Naive B cell (primary cell): ENCODE measurements at regions not wholly inside any gene's neighbourhood (a gene's known extent, or its start where the extent isn't known, plus 50 kb on each side); places are given as distances from the start of the nearest gene placed in this dataset.
"Not testable (repeated sequence)": the region's sequence is repeated elsewhere in the genome, so short reads cannot be mapped to it uniquely, and the experiment has no call there.

Experiments used
- ATAC-seq, 2 donors: fragments of 150-1000 bp; cut with Tn5 transposase; 2 replicates each; pipeline ENCODE4 v1.10.0; 2021; ENCODE audit warnings: low read depth in 2 of 2, mild to moderate bottlenecking in 2 of 2, moderate library complexity in 2 of 2
- DNase-seq: peaks from one replicate; pipeline ENCODE4 v3.0.0; 2022
- H3K27ac Mint-ChIP-seq, 6 donors: one replicate each; pipeline ENCODE4 v1.8.0; 2020 to 2022; ENCODE audit warnings: mild to moderate bottlenecking in 6 of 6, mixed read lengths in 6 of 6, moderate library complexity in 5 of 6, inconsistent platforms in 2 of 6
- H3K27me3 Mint-ChIP-seq, 3 donors: one replicate each; pipeline ENCODE4 v1.8.0; 2021 to 2022; ENCODE audit warnings: mixed read lengths in 3 of 3, mild to moderate bottlenecking in 1 of 3
- H3K36me3 Mint-ChIP-seq, 2 donors: one replicate each; pipeline ENCODE4 v1.8.0; 2020 to 2022; ENCODE audit warnings: mixed read lengths in 2 of 2, inconsistent platforms in 1 of 2, mild to moderate bottlenecking in 1 of 2
- H3K4me1 Mint-ChIP-seq, 3 donors: one replicate each; pipeline ENCODE4 v1.8.0; 2020 to 2022; ENCODE audit warnings: mixed read lengths in 3 of 3, inconsistent platforms in 1 of 3, mild to moderate bottlenecking in 1 of 3, moderate library complexity in 1 of 3
- H3K4me3 Mint-ChIP-seq, 8 donors: one replicate each; pipeline ENCODE4 v1.8.0; 2020 to 2022; ENCODE audit warnings: mild to moderate bottlenecking in 8 of 8, mixed read lengths in 8 of 8, moderate library complexity in 8 of 8, inconsistent platforms in 2 of 8
- H3K9me3 Mint-ChIP-seq, 7 donors: one replicate each; pipeline ENCODE4 v1.8.0; 2020 to 2022; ENCODE audit warnings: mixed read lengths in 7 of 7, mild to moderate bottlenecking in 5 of 7, inconsistent platforms in 2 of 7, moderate library complexity in 1 of 7

GRCh38 chr6:63448229-63448628, 124.1 kb upstream of the LOC128125822 start:
- DNase-seq, result no peak
- H3K4me1 Mint-ChIP-seq, result no peaks in the 10 kb centered on the region
- H3K4me3 Mint-ChIP-seq, result no peak overlapping the region
- no peaks in the 10 kb centered on the region for H3K36me3 Mint-ChIP-seq
- no peaks in the 10 kb centered on the region for H3K27me3 Mint-ChIP-seq
- peaks cover 0 to 8% (median 3%) of the 10 kb centered on the region in 7 donors for H3K9me3 Mint-ChIP-seq
- ATAC-seq, result no peak
- H3K27ac Mint-ChIP-seq, result no peak overlapping the region

- ATAC-seq, result no peak
- Mint-ChIP-seq H3K27me3 (no peaks in the 10 kb centered on the region), H3K27ac (no peak overlapping the region), H3K4me1 (no peaks in the 10 kb centered on the region), H3K4me3 (no peak overlapping the region), H3K36me3 (no peaks in the 10 kb centered on the region), H3K9me3 (peaks cover 0 to 8% (median 1%) of the 10 kb centered on the region in 7 donors)
- no peak for DNase-seq
Observed at GRCh38 chr6:63449714-63450113, 122.6 kb upstream of the LOC128125822 start.

- peaks cover 0 to 6% (median 1%) of the 10 kb centered on the region in 7 donors for H3K9me3 Mint-ChIP-seq
- no peak overlapping the region for H3K4me3 Mint-ChIP-seq
- H3K4me1 Mint-ChIP-seq, result no peaks in the 10 kb centered on the region
- no peaks in the 10 kb centered on the region for H3K27me3 Mint-ChIP-seq
- no peak overlapping the region for H3K27ac Mint-ChIP-seq
- no peaks in the 10 kb centered on the region for H3K36me3 Mint-ChIP-seq
- no peak for ATAC-seq
- DNase-seq, result no peak
Observed at GRCh38 chr6:63451238-63451637, 121.0 kb upstream of the LOC128125822 start.

DNA sequence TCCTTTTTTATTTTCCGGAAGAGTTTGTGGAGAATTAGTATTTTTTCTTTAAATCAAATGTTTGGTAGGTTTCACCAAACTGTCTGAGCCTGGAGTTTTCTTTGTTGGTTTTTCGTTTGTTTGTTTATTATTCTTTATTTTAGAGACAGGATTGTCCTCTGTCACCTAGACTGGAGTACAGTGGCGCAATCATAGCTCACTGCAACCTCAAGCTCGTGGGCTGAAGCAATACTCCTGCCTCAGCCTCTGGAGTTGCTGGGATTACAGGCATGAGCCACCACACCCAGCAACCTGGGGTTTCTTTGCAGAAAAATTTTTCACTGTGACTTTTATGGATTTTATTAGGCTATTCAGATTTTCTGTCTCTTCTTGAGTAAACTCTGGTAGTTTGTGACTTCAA, 120.2 kb upstream of the LOC128125822 start:
- Mint-ChIP-seq H3K36me3 (no peaks in the 10 kb centered on the region), H3K4me3 (no peak overlapping the region), H3K27ac (no peak overlapping the region), H3K27me3 (no peaks in the 10 kb centered on the region), H3K9me3 (peaks cover 0 to 6% (median 1%) of the 10 kb centered on the region in 7 donors), H3K4me1 (no peaks in the 10 kb centered on the region)
- no peak for ATAC-seq
- DNase-seq, result no peak

DNA sequence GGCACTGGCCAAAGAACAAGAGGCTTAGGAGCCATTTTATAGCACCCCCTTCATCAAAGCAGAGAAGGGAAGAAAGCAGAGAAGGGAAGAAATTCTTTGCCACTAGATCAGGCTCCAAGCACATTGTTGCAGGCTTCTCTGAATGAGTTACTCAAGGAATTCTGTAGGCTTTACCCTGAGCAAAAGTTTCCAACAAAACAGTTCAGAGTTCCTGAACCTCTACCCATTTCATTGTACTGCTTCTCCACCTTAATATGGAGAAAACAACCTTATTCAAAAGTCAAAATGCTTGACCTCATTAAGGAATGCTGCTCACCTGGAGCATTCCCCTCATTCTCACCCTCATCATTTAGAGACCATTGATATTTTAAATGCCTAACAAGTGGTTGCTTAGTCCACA, 115.5 kb upstream of the LOC128125822 start:
- ATAC-seq, result no peak
- no peak for DNase-seq
- H3K27me3 Mint-ChIP-seq, result no peaks in the 10 kb centered on the region

GRCh38 chr6:63458480-63459115, 113.7 kb upstream of the LOC128125822 start:
- H3K4me1 Mint-ChIP-seq, result no peaks in the 10 kb centered on the region
- no peak overlapping the region for H3K4me3 Mint-ChIP-seq
- DNase-seq, result no peak
- ATAC-seq, result no peak
- no peaks in the 10 kb centered on the region for H3K36me3 Mint-ChIP-seq
- no peak overlapping the region for H3K27ac Mint-ChIP-seq
- peaks cover 0 to 3% (median 0%) of the 10 kb centered on the region in 7 donors for H3K9me3 Mint-ChIP-seq
- no peaks in the 10 kb centered on the region for H3K27me3 Mint-ChIP-seq

More for the DNA sequence above, 115.5 kb upstream of the LOC128125822 start:
- Mint-ChIP-seq H3K36me3 (no peaks in the 10 kb centered on the region), H3K9me3 (peaks cover 0 to 4% (median 0%) of the 10 kb centered on the region in 7 donors), H3K27ac (no peak overlapping the region), H3K4me1 (no peaks in the 10 kb centered on the region), H3K4me3 (no peak overlapping the region)

GRCh38 chr6:63459814-63460213, 112.5 kb upstream of the LOC128125822 start:
- Mint-ChIP-seq H3K36me3 (no peaks in the 10 kb centered on the region), H3K4me3 (no peak overlapping the region), H3K9me3 (peaks cover 0 to 3% (median 0%) of the 10 kb centered on the region in 7 donors), H3K27ac (peak overlapping the region in 1 of 6 donors; percentile 44), H3K27me3 (no peaks in the 10 kb centered on the region), H3K4me1 (no peaks in the 10 kb centered on the region)
- no peak for ATAC-seq
- no peak for DNase-seq

DNA sequence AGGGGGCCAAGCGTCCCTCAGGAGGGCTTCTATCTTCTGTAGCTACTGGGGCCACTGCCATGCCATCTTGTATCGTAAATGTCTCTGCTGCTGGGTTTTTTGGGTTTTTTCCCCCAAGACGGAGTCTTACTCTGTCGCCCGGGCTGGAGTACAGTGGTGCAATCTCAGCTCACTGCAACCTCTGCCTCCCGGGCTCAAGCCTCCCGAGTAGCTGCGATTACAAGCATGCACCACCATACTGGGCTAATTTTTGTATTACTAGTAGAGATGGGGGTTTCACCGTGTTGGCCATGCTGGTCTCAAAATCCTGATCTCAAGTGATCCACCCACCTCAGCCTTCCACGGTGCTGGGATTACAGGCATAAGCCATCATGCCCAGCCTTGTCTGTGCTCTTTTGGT, 111.3 kb upstream of the LOC128125822 start:
- H3K27me3 Mint-ChIP-seq, result no peaks in the 10 kb centered on the region
- no peak overlapping the region for H3K27ac Mint-ChIP-seq
- no peaks in the 10 kb centered on the region for H3K36me3 Mint-ChIP-seq
- peaks cover 0 to 3% (median 0%) of the 10 kb centered on the region in 7 donors for H3K9me3 Mint-ChIP-seq
- DNase-seq, result no peak
- no peaks in the 10 kb centered on the region for H3K4me1 Mint-ChIP-seq
- H3K4me3 Mint-ChIP-seq, result no peak overlapping the region
- no peak for ATAC-seq

DNA sequence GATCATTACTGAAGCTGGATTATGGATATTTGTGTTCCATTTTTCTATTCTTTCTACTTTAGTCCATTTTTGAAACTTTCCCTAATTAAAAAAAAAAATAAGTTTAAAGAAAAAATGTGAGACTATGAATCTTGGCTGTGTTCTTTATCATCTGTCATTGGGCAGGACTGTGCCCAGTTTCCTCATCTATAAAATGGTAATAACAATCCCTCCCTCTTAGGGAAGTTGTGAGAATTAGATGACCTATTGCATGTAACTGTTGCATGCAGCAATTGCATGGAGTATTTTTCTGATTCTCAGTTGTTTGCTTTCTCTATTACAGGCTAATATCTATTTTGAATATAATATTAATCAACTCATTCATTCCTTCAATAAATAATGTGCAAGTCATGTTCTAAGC, 108.2 kb upstream of the LOC128125822 start:
- Mint-ChIP-seq H3K36me3 (no peaks in the 10 kb centered on the region), H3K4me1 (no peaks in the 10 kb centered on the region), H3K9me3 (peaks cover 0 to 3% (median 0%) of the 10 kb centered on the region in 7 donors), H3K4me3 (no peak overlapping the region), H3K27ac (no peak overlapping the region), H3K27me3 (no peaks in the 10 kb centered on the region)
- ATAC-seq (no peak), DNase-seq (no peak)

DNA sequence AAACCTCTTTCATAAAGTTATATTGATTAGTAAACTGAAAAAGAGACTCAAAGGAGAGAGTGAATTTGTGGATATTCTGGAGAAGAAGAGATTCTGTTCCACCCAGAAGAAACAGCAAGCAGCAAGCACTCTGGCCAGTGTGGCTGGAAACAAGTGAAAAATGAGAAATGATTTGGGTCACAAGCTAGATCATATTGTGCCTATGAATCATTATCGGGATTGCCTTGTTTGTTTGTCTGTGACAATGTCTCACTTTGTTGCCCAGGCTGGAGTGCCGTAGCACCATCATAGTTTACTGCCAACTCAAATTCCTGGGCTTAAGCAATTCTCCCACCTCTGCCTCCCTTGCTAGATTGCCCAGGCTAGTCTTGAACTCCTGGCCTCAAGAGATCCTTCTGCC, 106.5 kb upstream of the LOC128125822 start:
- Mint-ChIP-seq H3K4me1 (no peaks in the 10 kb centered on the region), H3K4me3 (no peak overlapping the region)

DNA sequence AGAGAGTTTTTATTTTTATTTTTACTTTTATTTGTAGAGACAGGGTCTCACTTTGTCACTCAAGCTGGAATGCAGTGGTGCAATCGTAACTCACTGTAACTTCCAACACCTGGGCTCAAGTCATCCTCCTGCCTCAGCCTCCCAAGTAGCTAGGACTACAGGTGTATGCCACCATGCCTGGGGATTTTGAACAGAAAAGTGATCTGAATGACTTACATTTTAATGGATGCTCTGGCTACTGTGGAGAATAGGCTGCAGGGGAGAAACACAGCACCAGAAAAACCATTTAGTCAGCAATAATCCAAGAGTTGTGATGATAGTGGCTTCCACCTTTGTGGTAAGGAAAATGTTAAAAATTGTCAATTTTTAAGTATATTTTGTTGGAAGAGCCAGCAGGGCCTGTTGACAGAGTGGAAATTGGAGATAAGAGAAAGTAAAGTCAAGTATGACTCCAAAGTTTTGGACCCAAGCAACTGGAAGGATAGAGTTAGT, 106.0 kb upstream of the LOC128125822 start:
- ATAC-seq, result no peak
- no peak for DNase-seq
- H3K27ac Mint-ChIP-seq, result no peak overlapping the region

More for the DNA sequence above, 106.5 kb upstream of the LOC128125822 start:
- H3K27ac Mint-ChIP-seq, result no peak overlapping the region
- peaks cover 0 to 2% (median 0%) of the 10 kb centered on the region in 7 donors for H3K9me3 Mint-ChIP-seq
- ATAC-seq (no peak), DNase-seq (no peak)
- H3K27me3 Mint-ChIP-seq, result no peaks in the 10 kb centered on the region
- H3K36me3 Mint-ChIP-seq, result no peaks in the 10 kb centered on the region

DNA sequence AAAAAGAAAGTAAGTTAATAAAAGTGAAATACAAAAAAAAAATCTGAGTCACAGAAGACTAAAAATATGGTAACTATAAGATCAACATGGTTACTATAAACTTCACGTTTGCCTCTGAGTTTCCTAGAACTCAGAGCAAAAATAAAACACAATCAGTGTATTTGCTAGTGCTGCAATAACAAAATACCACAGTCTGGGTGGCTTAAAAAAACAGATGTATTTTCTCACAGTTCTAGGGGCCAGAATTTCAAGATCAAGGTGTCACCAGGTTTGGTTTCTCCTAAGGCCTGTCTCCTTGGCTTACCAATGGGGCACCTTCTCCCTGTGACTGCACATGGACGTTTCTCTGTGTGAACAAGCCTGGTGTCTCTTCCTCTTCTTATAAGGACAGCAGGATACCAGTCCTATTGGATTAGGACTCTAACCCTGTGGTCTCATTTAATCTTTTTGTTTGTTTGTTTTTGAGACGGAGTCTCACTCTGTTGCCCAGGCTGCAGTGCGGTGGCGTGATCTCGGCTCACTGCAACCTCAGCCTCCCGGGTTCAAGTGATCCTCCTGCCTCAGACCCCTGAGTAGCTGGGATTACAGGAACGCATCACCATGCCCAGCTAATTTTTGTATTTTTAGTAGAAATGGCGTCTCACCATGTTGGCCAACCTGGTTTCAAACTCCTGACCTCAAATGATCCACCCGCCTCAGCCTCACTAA, 104.9 kb upstream of the LOC128125822 start:
- no peak for ATAC-seq
- Mint-ChIP-seq H3K36me3 (no peaks in the 10 kb centered on the region), H3K4me1 (no peaks in the 10 kb centered on the region), H3K27me3 (no peaks in the 10 kb centered on the region), H3K4me3 (no peak overlapping the region), H3K9me3 (peaks cover 0 to 6% (median 0%) of the 10 kb centered on the region in 7 donors), H3K27ac (no peak overlapping the region)
- DNase-seq, result no peak

More for the DNA sequence above, 106.0 kb upstream of the LOC128125822 start:
- Mint-ChIP-seq H3K36me3 (no peaks in the 10 kb centered on the region), H3K4me3 (no peak overlapping the region), H3K27me3 (no peaks in the 10 kb centered on the region), H3K4me1 (no peaks in the 10 kb centered on the region), H3K9me3 (peaks cover 0 to 3% (median 0%) of the 10 kb centered on the region in 7 donors)

DNA sequence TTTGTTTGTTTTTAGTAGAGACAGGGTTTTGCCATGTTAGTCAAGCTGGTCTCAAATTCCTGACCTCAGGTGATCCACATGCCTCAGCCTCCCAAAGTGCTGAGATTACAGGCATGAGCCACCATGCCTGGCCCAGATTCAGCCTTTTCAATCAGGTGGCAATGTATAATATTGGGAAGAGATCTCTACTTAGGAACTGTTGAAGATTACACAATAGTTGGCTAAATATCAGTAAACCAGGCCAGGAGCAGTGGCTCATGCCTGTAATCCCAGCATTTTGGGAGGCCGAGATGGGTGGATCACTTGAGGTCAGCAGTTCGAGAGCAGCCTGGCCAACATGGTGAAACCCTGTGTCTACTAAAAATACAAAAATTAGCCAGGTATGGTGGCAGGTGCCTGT, 101.1 kb upstream of the LOC128125822 start:
- not testable (repeated sequence) for H3K27me3 Mint-ChIP-seq, H3K4me3 Mint-ChIP-seq, H3K4me1 Mint-ChIP-seq, H3K36me3 Mint-ChIP-seq, DNase-seq, ATAC-seq, H3K9me3 Mint-ChIP-seq, H3K27ac Mint-ChIP-seq

GRCh38 chr6:63471654-63472053, 100.6 kb upstream of the LOC128125822 start:
- Mint-ChIP-seq H3K27ac (no peak overlapping the region), H3K9me3 (peaks cover 0 to 6% (median 0%) of the 10 kb centered on the region in 7 donors), H3K27me3 (no peaks in the 10 kb centered on the region), H3K4me3 (no peak overlapping the region), H3K4me1 (no peaks in the 10 kb centered on the region), H3K36me3 (no peaks in the 10 kb centered on the region)
- ATAC-seq (no peak), DNase-seq (no peak)
